ENCODE measurements at regions not wholly inside any gene's neighbourhood (a gene's known extent, or its start where the extent isn't known, plus 50 kb on each side); places are given as distances from the start of the nearest gene placed in this dataset.

DNA sequence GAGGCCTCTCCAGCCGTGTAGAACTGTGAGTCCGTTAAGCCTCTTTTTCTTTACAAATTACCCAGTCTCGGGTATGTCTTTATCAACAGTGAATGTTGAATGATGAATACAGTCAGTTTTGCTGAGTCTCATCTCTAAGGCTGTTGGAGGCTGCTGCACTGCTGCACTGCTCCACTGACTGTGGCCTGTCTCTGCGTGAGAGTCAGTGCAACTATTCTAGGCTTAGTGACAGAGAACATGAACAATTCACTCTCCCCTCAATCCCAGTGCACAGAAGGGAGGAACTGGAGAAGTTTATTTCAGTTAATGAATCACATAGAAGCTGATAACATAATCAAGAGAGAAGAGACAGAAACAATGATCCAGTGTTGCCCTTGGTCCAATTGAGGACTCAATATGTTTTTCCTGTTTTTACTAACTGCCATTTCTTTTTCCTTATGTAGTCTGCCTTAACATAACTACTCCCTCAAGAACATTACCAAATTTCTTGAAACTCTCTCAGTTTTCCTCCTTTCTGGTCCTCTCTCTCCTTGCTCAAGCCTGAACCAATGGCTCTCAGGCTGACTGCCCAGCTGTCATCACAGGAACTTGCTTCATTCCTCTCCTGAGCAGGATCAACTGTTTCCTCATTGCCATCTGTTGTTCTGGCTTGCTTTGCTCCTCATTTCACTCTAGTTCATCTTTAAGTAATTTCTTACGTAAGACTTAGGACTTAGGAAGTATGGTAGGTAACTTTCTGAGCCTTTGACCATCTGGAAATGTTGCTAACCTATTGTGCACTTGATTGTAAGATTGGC is 483.2 kb downstream of the METTL4 start:
- Histone ChIP-seq H3K9me3 (no peaks in the 10 kb centered on the region), H3K27ac (no peak overlapping the region)
- TF ChIP-seq, protein P1, sequence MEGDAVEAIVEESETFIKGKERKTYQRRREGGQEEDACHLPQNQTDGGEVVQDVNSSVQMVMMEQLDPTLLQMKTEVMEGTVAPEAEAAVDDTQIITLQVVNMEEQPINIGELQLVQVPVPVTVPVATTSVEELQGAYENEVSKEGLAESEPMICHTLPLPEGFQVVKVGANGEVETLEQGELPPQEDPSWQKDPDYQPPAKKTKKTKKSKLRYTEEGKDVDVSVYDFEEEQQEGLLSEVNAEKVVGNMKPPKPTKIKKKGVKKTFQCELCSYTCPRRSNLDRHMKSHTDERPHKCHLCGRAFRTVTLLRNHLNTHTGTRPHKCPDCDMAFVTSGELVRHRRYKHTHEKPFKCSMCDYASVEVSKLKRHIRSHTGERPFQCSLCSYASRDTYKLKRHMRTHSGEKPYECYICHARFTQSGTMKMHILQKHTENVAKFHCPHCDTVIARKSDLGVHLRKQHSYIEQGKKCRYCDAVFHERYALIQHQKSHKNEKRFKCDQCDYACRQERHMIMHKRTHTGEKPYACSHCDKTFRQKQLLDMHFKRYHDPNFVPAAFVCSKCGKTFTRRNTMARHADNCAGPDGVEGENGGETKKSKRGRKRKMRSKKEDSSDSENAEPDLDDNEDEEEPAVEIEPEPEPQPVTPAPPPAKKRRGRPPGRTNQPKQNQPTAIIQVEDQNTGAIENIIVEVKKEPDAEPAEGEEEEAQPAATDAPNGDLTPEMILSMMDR (IDR thresholded peaks at IDR 0.05) = no peak
- TF ChIP-seq POLR2A (IDR thresholded peaks at IDR 0.05) = no peak

DNA sequence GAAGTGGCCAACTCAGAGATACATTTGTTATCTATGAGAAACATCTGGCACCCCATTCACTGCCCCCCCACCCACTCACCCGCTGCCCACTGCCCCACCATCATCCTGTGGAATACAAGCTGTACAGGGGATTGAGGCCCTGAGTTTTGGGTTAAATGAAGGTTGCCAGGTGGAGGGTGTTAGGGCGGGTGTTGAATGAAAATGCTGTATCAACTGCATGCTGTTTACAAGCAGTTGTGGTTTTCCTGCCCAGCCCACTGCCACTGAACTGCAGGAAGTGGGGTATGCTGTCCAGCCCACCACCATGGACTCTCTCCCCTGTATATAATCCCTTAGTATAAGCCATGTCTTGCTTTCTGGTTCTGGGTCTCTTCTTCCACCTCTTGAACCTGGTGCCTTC is 481.9 kb downstream of the METTL4 start:
- 0 to 41% methylated on average over 2 of the region's 2 CpGs for WGBS, 2 donors
- Histone ChIP-seq H3K4me3 (no peak overlapping the region), H3K36me3 (no peaks in the 10 kb centered on the region), H3K9me3 (no peaks in the 10 kb centered on the region), H3K4me1 (no peaks in the 10 kb centered on the region), H3K27ac (no peak overlapping the region), H3K27me3 (no peaks in the 10 kb centered on the region)
- no peak for TF ChIP-seq POLR2A (IDR thresholded peaks at IDR 0.05)
- TF ChIP-seq, protein P1 (IDR thresholded peaks at IDR 0.05) = no peak
- intact Hi-C loops (cut with DNase I) = no loop called here
- no peak for DNase-seq

More for the DNA sequence above, 483.2 kb downstream of the METTL4 start:
- intact Hi-C loops (cut with DNase I) = no loop called here
- Histone ChIP-seq H3K4me3 (no peak overlapping the region), H3K36me3 (no peaks in the 10 kb centered on the region), H3K27me3 (no peaks in the 10 kb centered on the region), H3K4me1 (no peaks in the 10 kb centered on the region)
- no peak for DNase-seq
- WGBS, 2 donors = 75 to 84% methylated on average over 5 of the region's 5 CpGs

DNA sequence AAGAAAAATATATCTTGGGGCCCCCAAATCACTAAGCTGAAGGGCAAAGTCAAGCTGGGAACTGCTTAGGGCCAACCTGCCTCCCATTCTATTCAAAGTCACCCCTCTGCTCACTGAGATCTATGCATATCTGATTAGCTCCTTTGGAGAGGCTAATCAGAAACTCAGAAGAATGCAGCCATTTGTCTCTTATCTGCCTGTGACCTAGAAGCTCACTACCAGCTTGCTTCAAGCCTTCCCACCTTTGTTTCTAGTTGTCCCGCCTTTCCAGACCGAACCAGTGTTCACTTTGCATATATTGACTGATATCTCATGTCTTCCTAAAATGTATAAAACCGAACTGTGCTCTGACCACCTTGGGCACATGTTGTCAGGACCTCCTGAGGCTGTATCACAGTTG is 479.4 kb downstream of the METTL4 start:
- Histone ChIP-seq H3K4me1 (no peaks in the 10 kb centered on the region), H3K27ac (no peak overlapping the region), H3K4me3 (no peak overlapping the region), H3K9me3 (no peaks in the 10 kb centered on the region), H3K27me3 (no peaks in the 10 kb centered on the region), H3K36me3 (no peaks in the 10 kb centered on the region)
- no peak for TF ChIP-seq POLR2A (IDR thresholded peaks at IDR 0.05)
- TF ChIP-seq, protein P1 (IDR thresholded peaks at IDR 0.05) = no peak
- intact Hi-C loops (cut with DNase I) = no loop called here
- WGBS, 2 donors = 64 to 72% methylated on average over 3 of the region's 3 CpGs
- no peak for DNase-seq

DNA sequence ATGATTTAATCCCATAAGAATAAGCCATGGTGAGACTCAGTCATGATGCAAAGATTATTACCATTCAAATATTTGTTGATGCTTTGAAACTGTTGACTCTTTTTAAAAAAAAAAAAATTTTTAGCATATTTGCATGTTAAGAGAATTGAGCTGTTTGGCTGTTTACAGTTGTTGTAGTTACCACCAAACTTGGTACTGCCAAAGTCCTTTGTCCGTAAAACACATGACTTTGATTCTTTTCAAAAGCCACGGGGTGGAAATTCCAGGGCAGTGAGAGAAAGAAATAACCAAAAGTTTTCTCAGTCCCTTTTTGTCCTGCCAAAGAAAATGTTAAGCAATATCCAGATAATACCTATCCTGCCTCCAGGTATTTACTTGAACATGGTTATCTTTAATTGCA is 474.8 kb downstream of the METTL4 start:
- TF ChIP-seq POLR2A (IDR thresholded peaks at IDR 0.05) = no peak
- TF ChIP-seq, protein P1 (IDR thresholded peaks at IDR 0.05) = no peak
- H3K27me3 ChIP-seq = no peaks in the 10 kb centered on the region
- intact Hi-C loops (cut with DNase I) = no loop called here
- no peak overlapping the region for H3K4me3 ChIP-seq
- no peak for DNase-seq
- WGBS, 2 donors = 33 to 34% methylated on average over 2 of the region's 2 CpGs
- H3K36me3 ChIP-seq = no peaks in the 10 kb centered on the region
- H3K4me1 ChIP-seq = no peaks in the 10 kb centered on the region
- H3K9me3 ChIP-seq = no peaks in the 10 kb centered on the region
- no peak overlapping the region for H3K27ac ChIP-seq

DNA sequence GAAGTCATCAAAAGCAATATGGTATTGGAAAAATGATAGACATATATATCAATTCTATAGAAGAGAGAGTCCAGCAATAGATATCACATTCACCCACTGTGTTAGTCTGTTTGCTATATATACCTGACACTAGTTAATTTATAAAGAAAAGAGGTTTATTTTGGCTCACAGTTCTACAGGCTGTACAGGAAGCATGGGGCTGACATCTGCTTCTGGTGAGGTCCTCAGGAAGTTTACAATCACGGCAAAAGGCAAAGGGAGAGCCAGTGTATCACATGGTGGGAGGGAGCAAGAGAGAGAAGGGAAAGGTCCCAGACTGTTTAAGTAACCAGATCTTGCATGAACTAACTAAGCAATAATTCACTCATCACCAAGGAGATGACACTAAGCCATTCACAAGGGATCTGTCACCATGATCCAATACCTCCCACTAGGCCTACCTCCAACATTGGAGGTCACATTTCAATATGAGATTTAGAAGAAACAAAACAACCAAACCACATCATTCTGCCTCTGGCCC is 470.6 kb downstream of the METTL4 start:
- TF ChIP-seq, protein P1 (IDR thresholded peaks at IDR 0.05) = no peak
- no peak for TF ChIP-seq POLR2A (IDR thresholded peaks at IDR 0.05)
- H3K36me3 ChIP-seq = no peaks in the 10 kb centered on the region
- H3K4me1 ChIP-seq = no peaks in the 10 kb centered on the region
- intact Hi-C loops (cut with DNase I) = loop anchor here (5.0 to 10.0 kb wide), 2 partner anchors 127 to 444 kb away; no protein-coding TSS in a partner anchor
- 46 to 58% methylated on average over 1 of the region's 1 CpG for WGBS, 2 donors
- no peak overlapping the region for H3K27ac ChIP-seq
- H3K4me3 ChIP-seq = no peak overlapping the region
- no peak for DNase-seq
- no peaks in the 10 kb centered on the region for H3K9me3 ChIP-seq
- no peaks in the 10 kb centered on the region for H3K27me3 ChIP-seq

All from esophagus squamous epithelium (tissue), 5 donors.